GM19438 (cell line): ENCODE measurements at regions not wholly inside any gene's neighbourhood (a gene's known extent, or its start where the extent isn't known, plus 50 kb on each side); places are given as distances from the start of the nearest gene placed in this dataset.

Source experiments
- ATAC-seq: cut with Tn5 transposase; IDR thresholded peaks from one replicate; pipeline ENCODE4 v1.9.1; 2021; ENCODE audit warnings: low read depth; ENCODE audit not compliant: unreplicated experiment

- no peak for ATAC-seq
These were observed 81.1 kb upstream of the HS6ST1 start for GRCh38 chr2:128399690-128400291.

GRCh38 chr2:128401680-128402079 lies 83.0 kb upstream of the HS6ST1 start:
- ATAC-seq, result no peak

GRCh38 chr2:128402911-128403670 lies 84.4 kb upstream of the HS6ST1 start:
- ATAC-seq, result no peak

GRCh38 chr2:128403814-128404708 lies 85.4 kb upstream of the HS6ST1 start:
- ATAC-seq, result no peak

- no peak for ATAC-seq
These were observed 86.2 kb upstream of the HS6ST1 start for GRCh38 chr2:128404709-128405466.

GRCh38 chr2:128405467-128405900 lies 86.8 kb upstream of the HS6ST1 start:
- no peak for ATAC-seq

- no peak for ATAC-seq
These were observed 87.4 kb upstream of the HS6ST1 start for GRCh38 chr2:128405981-128406613.

GRCh38 chr2:128406736-128407554 lies 88.3 kb upstream of the HS6ST1 start:
- ATAC-seq, result no peak

- ATAC-seq, result no peak
These were observed 90.0 kb upstream of the HS6ST1 start for GRCh38 chr2:128408349-128409305.

GRCh38 chr2:128409326-128410034 lies 90.8 kb upstream of the HS6ST1 start:
- ATAC-seq, result no peak

- no peak for ATAC-seq
These were observed 91.5 kb upstream of the HS6ST1 start for GRCh38 chr2:128410035-128410757.

GRCh38 chr2:128410758-128411215 lies 92.1 kb upstream of the HS6ST1 start:
- ATAC-seq, result no peak

GRCh38 chr2:128411431-128411830 lies 92.8 kb upstream of the HS6ST1 start:
- ATAC-seq, result no peak

GRCh38 chr2:128412181-128412871 lies 93.7 kb upstream of the HS6ST1 start:
- ATAC-seq, result no peak

- ATAC-seq, result no peak
These were observed 94.5 kb upstream of the HS6ST1 start for GRCh38 chr2:128413014-128413717.
